Spleen (tissue), 11 donors: ENCODE measurements at regions not wholly inside any gene's neighbourhood (a gene's known extent, or its start where the extent isn't known, plus 50 kb on each side); places are given as distances from the start of the nearest gene placed in this dataset.

Experiments
- DNase-seq: peaks from one replicate; pipeline ENCODE4 v3.0.0-alpha.2; 2020
- H3K27ac ChIP-seq, 8 donors: fragments of 200-600 bp; sonication (generic) in 7 of 8; 1 replicate in 4 of 8; 2 replicates in 4 of 8; pipeline versions ENCODE4 v1.5.0 to v1.8.0; 2016 to 2021; ENCODE audit warnings: inconsistent platforms in 4 of 8, mild to moderate bottlenecking in 4 of 8, moderate library complexity in 1 of 8
- H3K27me3 ChIP-seq, 7 donors: fragments of 200-600 bp; sonication (generic) in 6 of 7; replicated peaks in 1 of 7; 1 replicate in 4 of 7; 2 replicates in 3 of 7; pipeline versions ENCODE4 v1.5.0 to v1.8.0; 2016 to 2021; ENCODE audit warnings: inconsistent platforms in 3 of 7, mild to moderate bottlenecking in 1 of 7
- H3K36me3 ChIP-seq, 6 donors: fragments of 200-600 bp; sonication (generic) in 5 of 6; 1 replicate in 4 of 6; 2 replicates in 2 of 6; pipeline versions ENCODE4 v1.5.0 to v1.8.0; 2016 to 2021; ENCODE audit warnings: inconsistent platforms in 2 of 6
- H3K4me1 ChIP-seq, 6 donors: fragments of 200-600 bp; sonication (generic) in 5 of 6; 1 replicate in 3 of 6; 2 replicates in 3 of 6; pipeline versions ENCODE4 v1.5.0 to v1.8.0; 2016 to 2021; ENCODE audit warnings: inconsistent platforms in 3 of 6
- H3K4me3 ChIP-seq, 8 donors: fragments of 200-600 bp; sonication (generic) in 7 of 8; 1 replicate in 4 of 8; 2 replicates in 4 of 8; pipeline versions ENCODE4 v1.5.0 to v1.8.0; 2016 to 2021; ENCODE audit warnings: inconsistent platforms in 4 of 8, mild to moderate bottlenecking in 4 of 8, moderate library complexity in 2 of 8
- H3K9me3 ChIP-seq, 8 donors: fragments of 200-600 bp; sonication (generic) in 7 of 8; 1 replicate in 4 of 8; 2 replicates in 4 of 8; pipeline versions ENCODE4 v1.5.0 to v1.8.0; 2016 to 2021; ENCODE audit warnings: inconsistent platforms in 4 of 8
- CTCF ChIP-seq, 11 experiments: fragments of 200-600 bp in 7 of 11; fragments of 450-650 bp in 4 of 11; sonication (generic) in 4 of 11; IDR thresholded peaks in 8 of 11; conservative IDR thresholded peaks in 3 of 11; 1 replicate in 7 of 11; 2 replicates in 4 of 11; pipeline versions ENCODE4 v1.4.0 to v1.8.0; 2016 to 2021; ENCODE audit warnings: antibody characterized with exemption in 11 of 11, inconsistent platforms in 4 of 11, mild to moderate bottlenecking in 1 of 11
- POLR2A ChIP-seq, 3 donors: fragments of 450-650 bp; IDR thresholded peaks; one replicate each; pipeline ENCODE4 v1.5.1; 2017; ENCODE audit warnings: antibody characterized with exemption in 3 of 3, mild to moderate bottlenecking in 1 of 3
- POLR2AphosphoS5 ChIP-seq, 3 donors: sonication (generic); formaldehyde crosslinking; IDR thresholded peaks; one replicate each; pipeline ENCODE4 v1.5.1; 2017; ENCODE audit warnings: antibody characterized with exemption in 3 of 3
- WGBS, 5 donors: extraction: QIAGEN DNeasy Blood & Tissue Kit in 3 of 5; methylation state at CpG; one replicate each; pipeline versions ENCODE4 v1.1.5 to v1.1.7; 2013 to 2018; 5-methylcytosine and 5-hydroxymethylcytosine counted together
- intact Hi-C: fragments of 100-400 bp; cut with DNase I; formaldehyde crosslinking; loops from one replicate; pipeline ENCODE4 v1.15.0; 2023; ENCODE audit warnings: low total_unique reads
- donor health status: healthy with polysubstance abuse.
- donor health status: DM: no; HTN: no; CAD: no; lungs with moderate emphysema.
- donor health status: DM: no; HTN: no; CAD: no.
- donor health status: Bipolar disorder and iron deficiency.
- donor health status: healthy.
- donor health status: DM: no; HTN: no; CAD: no.
- donor health status: DM: yes; HTN: yes; CAD: no.

GRCh38 chr1:244230470-244230869, 179.4 kb downstream of the ZBTB18 start:
- 90 to 94% (median 92%) methylated on average over 9 of the region's 9 CpGs for WGBS, 5 donors
- H3K27ac ChIP-seq, result no peak overlapping the region
- peaks cover 0 to 15% (median 3%) of the 10 kb centered on the region in 6 donors for H3K4me1 ChIP-seq
- H3K9me3 ChIP-seq, result no peaks in the 10 kb centered on the region
- DNase-seq, result no peak
- no peak for TF ChIP-seq CTCF (IDR thresholded peaks at IDR 0.05 in 8 of 11, conservative IDR thresholded peaks at IDR 0.05 in 3 of 11)
- no peak for TF ChIP-seq POLR2A (IDR thresholded peaks at IDR 0.05)
- TF ChIP-seq POLR2AphosphoS5 (IDR thresholded peaks at IDR 0.05), result no peak
- H3K4me3 ChIP-seq, result no peak overlapping the region
- H3K27me3 ChIP-seq, result peaks cover 0 to 4% (median 0%) of the 10 kb centered on the region in 7 donors
- intact Hi-C loops, result no loop called here
- H3K36me3 ChIP-seq, result no peaks in the 10 kb centered on the region

GRCh38 chr1:244231193-244231571, 180.1 kb downstream of the ZBTB18 start:
- peaks cover 0 to 12% (median 3%) of the 10 kb centered on the region in 6 donors for H3K4me1 ChIP-seq
- 59 to 87% (median 66%) methylated on average over 4 to 8 of the region's 8 CpGs for WGBS, 5 donors
- no peak for DNase-seq
- no peak for TF ChIP-seq POLR2A (IDR thresholded peaks at IDR 0.05)
- TF ChIP-seq POLR2AphosphoS5 (IDR thresholded peaks at IDR 0.05), result no peak
- TF ChIP-seq CTCF (IDR thresholded peaks at IDR 0.05 in 8 of 11, conservative IDR thresholded peaks at IDR 0.05 in 3 of 11), result no peak
- intact Hi-C loops, result no loop called here
- H3K27me3 ChIP-seq, result peaks cover 0 to 4% (median 0%) of the 10 kb centered on the region in 7 donors
- peak overlapping the region in 1 of 8 donors; percentile 14 for H3K27ac ChIP-seq
- no peaks in the 10 kb centered on the region for H3K36me3 ChIP-seq
- H3K4me3 ChIP-seq, result peak overlapping the region in 1 of 8 donors; percentile 35
- H3K9me3 ChIP-seq, result no peaks in the 10 kb centered on the region

- TF ChIP-seq CTCF (IDR thresholded peaks at IDR 0.05 in 8 of 11, conservative IDR thresholded peaks at IDR 0.05 in 3 of 11), result no peak
- 63 to 78% (median 67%) methylated on average over 27 of the region's 27 CpGs for WGBS, 5 donors
- H3K27ac ChIP-seq, result peak overlapping the region in 1 of 8 donors; percentile 14
Observed at GRCh38 chr1:244231572-244232315, 180.7 kb downstream of the ZBTB18 start.

DNA sequence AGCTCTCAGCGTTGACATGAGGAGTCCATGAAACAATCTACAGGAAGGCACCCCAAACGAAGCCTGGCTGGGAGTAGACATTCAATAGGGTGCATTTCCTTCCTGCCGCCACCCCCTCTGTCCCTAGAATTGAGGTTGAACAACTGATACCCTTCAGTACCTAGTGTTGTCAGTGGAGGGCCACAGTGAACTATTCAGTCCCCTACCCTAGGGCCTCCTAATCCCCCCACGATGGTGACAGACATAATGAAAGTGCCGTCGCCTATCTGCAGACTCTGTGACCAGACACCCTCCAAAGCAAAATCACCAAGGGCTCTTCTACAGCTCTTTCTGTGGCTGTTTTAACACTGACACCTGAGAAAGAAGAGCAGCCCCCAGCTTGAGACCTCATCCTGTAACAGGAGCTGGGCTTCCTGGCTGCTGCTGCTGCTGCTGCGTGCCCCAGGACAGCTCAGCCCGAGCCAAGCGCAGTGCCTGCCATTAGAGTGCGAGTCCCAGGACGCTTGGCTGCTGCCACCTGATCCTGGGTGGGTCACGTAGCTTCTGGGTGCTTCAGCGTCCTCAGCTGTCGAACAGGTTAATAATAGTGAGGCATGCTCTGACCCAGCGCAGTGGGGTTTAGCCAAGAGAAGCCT, 183.0 kb downstream of the ZBTB18 start:
- peaks cover 0 to 3% (median 0%) of the 10 kb centered on the region in 7 donors for H3K27me3 ChIP-seq
- H3K27ac ChIP-seq, result no peak overlapping the region
- TF ChIP-seq CTCF (IDR thresholded peaks at IDR 0.05 in 8 of 11, conservative IDR thresholded peaks at IDR 0.05 in 3 of 11) (no peak), POLR2A (IDR thresholded peaks at IDR 0.05) (no peak), POLR2AphosphoS5 (IDR thresholded peaks at IDR 0.05) (no peak)
- H3K4me1 ChIP-seq, result peaks cover 0 to 12% (median 3%) of the 10 kb centered on the region in 6 donors
- intact Hi-C loops, result no loop called here
- 73 to 80% (median 78%) methylated on average over 14 to 15 of the region's 15 CpGs for WGBS, 5 donors
- no peaks in the 10 kb centered on the region for H3K9me3 ChIP-seq
- H3K36me3 ChIP-seq, result no peaks in the 10 kb centered on the region
- no peak overlapping the region for H3K4me3 ChIP-seq
- no peak for DNase-seq

More at GRCh38 chr1:244231572-244232315, 180.7 kb downstream of the ZBTB18 start:
- H3K4me1 ChIP-seq, result peaks cover 0 to 12% (median 3%) of the 10 kb centered on the region in 6 donors
- no peak for DNase-seq
- intact Hi-C loops, result no loop called here
- peaks cover 0 to 4% (median 0%) of the 10 kb centered on the region in 7 donors for H3K27me3 ChIP-seq
- peak overlapping the region in 1 of 8 donors; percentile 35 for H3K4me3 ChIP-seq
- H3K36me3 ChIP-seq, result no peaks in the 10 kb centered on the region
- no peaks in the 10 kb centered on the region for H3K9me3 ChIP-seq
